KMS-11 (cell line): ENCODE measurements at regions not wholly inside any gene's neighbourhood (a gene's known extent, or its start where the extent isn't known, plus 50 kb on each side); places are given as distances from the start of the nearest gene placed in this dataset.

Experiments used
- H2AFZ ChIP-seq: fragments of 200-600 bp; sonication (generic); 2 replicates; pipeline ENCODE4 v1.6.1; 2016; ENCODE audit warnings: antibody characterized with exemption, mixed run types, low read depth
- H3K27ac ChIP-seq: fragments of 200-600 bp; sonication (generic); 2 replicates; pipeline ENCODE4 v1.6.1; 2016; ENCODE audit warnings: mild to moderate bottlenecking, mixed run types
- H3K27me3 ChIP-seq: fragments of 200-600 bp; sonication (generic); 2 replicates; pipeline ENCODE4 v1.6.1; 2017; ENCODE audit warnings: mild to moderate bottlenecking, low read depth, mixed run types, moderate library complexity; ENCODE audit not compliant: insufficient read depth
- H3K36me3 ChIP-seq: fragments of 200-600 bp; sonication (generic); 2 replicates; pipeline ENCODE4 v1.6.1; 2017; ENCODE audit warnings: mild to moderate bottlenecking, mixed run types; ENCODE audit not compliant: insufficient read depth
- H3K4me1 ChIP-seq: fragments of 200-600 bp; sonication (generic); 2 replicates; pipeline ENCODE4 v1.6.1; 2016; ENCODE audit warnings: mild to moderate bottlenecking, low read depth, mixed run types; ENCODE audit not compliant: poor library complexity, severe bottlenecking
- H3K4me2 ChIP-seq: fragments of 200-600 bp; sonication (generic); 2 replicates; pipeline ENCODE4 v1.7.0; 2016; ENCODE audit warnings: mild to moderate bottlenecking, mixed run types
- H3K4me3 ChIP-seq: fragments of 200-600 bp; sonication (generic); IDR thresholded peaks from 2 replicates; pipeline ENCODE4 v1.6.1; 2017; ENCODE audit warnings: low read depth, low read length, mixed read lengths; ENCODE audit not compliant: insufficient read depth
- H3K79me2 ChIP-seq: fragments of 200-600 bp; sonication (generic); 2 replicates; pipeline ENCODE4 v1.6.1; 2016; ENCODE audit warnings: low read depth, mixed run types; ENCODE audit not compliant: insufficient read depth
- H3K9ac ChIP-seq: fragments of 200-600 bp; sonication (generic); 2 replicates; pipeline ENCODE4 v1.6.1; 2016; ENCODE audit warnings: mild to moderate bottlenecking, mixed run types
- H4K20me1 ChIP-seq: fragments of 200-600 bp; sonication (generic); 2 replicates; pipeline ENCODE4 v1.6.1; 2016; ENCODE audit warnings: mild to moderate bottlenecking, mixed run types; ENCODE audit not compliant: insufficient read depth
- TF ChIP-seq, protein P1 (sequence below): fragments of 200-600 bp; sonication (generic); conservative IDR thresholded peaks from 2 replicates; pipeline ENCODE4 v1.6.1; 2017; ENCODE audit warnings: low read depth, mild to moderate bottlenecking, antibody characterized with exemption, low read length, moderate library complexity, mixed read lengths

DNA sequence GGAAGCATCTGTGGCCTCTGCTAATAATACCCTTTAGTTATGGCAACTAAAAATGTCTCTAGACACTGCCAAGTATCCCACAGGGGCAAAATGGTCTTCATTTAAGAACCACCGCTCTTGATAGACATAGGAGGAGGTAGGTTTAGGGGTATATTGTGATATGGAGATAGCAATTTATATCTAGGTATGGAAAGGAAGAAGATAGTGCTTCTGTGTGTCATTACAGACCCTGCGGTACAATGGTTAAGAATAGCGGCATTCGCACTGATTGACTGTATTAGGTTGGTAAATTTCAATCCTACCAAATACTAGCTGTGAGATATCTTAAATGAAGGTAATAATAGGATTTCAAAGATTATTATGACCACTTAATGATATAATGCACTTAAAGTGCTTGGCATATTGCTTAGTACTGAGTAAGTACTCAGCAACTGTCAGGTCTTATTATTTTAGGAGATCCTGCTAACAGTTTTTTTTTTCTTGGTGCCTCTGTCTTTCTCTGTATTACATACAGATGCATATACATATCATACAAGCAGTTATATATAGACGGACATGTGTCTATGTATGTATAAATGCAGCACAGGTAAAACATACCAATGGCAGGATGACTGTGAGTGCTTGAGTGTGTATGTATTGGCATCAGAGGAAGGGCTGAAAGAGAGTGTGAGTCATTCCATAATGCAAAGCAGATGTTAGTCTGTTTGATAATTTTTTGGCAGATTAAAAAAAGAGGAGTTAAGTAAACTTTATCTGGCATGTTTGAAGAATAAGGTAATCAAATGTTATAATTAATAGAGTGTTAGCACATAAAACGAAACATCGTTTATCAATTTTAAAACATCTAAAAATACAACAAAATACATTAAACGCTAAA lies 50.0 kb upstream of the ITGB8 start:
- no peaks in the 10 kb centered on the region for H4K20me1 ChIP-seq
- H2AFZ ChIP-seq, result peak overlapping the region; percentile 7
- no peak overlapping the region for H3K9ac ChIP-seq
- H3K36me3 ChIP-seq, result no peaks in the 10 kb centered on the region
- no peaks in the 10 kb centered on the region for H3K79me2 ChIP-seq
- TF ChIP-seq, protein P1, sequence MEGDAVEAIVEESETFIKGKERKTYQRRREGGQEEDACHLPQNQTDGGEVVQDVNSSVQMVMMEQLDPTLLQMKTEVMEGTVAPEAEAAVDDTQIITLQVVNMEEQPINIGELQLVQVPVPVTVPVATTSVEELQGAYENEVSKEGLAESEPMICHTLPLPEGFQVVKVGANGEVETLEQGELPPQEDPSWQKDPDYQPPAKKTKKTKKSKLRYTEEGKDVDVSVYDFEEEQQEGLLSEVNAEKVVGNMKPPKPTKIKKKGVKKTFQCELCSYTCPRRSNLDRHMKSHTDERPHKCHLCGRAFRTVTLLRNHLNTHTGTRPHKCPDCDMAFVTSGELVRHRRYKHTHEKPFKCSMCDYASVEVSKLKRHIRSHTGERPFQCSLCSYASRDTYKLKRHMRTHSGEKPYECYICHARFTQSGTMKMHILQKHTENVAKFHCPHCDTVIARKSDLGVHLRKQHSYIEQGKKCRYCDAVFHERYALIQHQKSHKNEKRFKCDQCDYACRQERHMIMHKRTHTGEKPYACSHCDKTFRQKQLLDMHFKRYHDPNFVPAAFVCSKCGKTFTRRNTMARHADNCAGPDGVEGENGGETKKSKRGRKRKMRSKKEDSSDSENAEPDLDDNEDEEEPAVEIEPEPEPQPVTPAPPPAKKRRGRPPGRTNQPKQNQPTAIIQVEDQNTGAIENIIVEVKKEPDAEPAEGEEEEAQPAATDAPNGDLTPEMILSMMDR, result no peak
- H3K4me1 ChIP-seq, result peaks cover 61% of the 10 kb centered on the region
- peak overlapping the region; percentile 79; the same call in 1 of the 2 replicates for H3K27ac ChIP-seq
- no peaks in the 10 kb centered on the region for H3K27me3 ChIP-seq
- H3K4me2 ChIP-seq, result peak overlapping the region; percentile 89; the same call in 1 of the 2 replicates
- no peak overlapping the region for H3K4me3 ChIP-seq
